Aorta (tissue), 5 donors: ENCODE measurements at regions not wholly inside any gene's neighbourhood (a gene's known extent, or its start where the extent isn't known, plus 50 kb on each side); places are given as distances from the start of the nearest gene placed in this dataset.
A peak's percentile ranks its signal among the peaks of the same experiment; 100 is the strongest.
"Not testable (repeated sequence)": the region's sequence is repeated elsewhere in the genome, so short reads cannot be mapped to it uniquely, and the experiment has no call there.

ENCODE experiments used
- ATAC-seq: fragments of 200-7000 bp; cut with Tn5 transposase; one replicate; pipeline ENCODE4 v1.9.1; 2022; ENCODE audit warnings: moderate library complexity; ENCODE audit not compliant: low FRiP score
- DNase-seq, 2 donors: peaks; one replicate each; pipeline ENCODE4 v3.0.0-alpha.2; 2020
- H3K27ac ChIP-seq, 2 donors: one replicate each; pipeline ENCODE4 v1.5.1; 2013; ENCODE audit warnings: low read length in 2 of 2, mild to moderate bottlenecking in 2 of 2, moderate library complexity in 2 of 2, control low read depth in 1 of 2, inconsistent platforms in 1 of 2, low read depth in 1 of 2
- H3K27me3 ChIP-seq, 2 donors: one replicate each; pipeline ENCODE4 v1.6.1; 2013; ENCODE audit warnings: control low read depth in 1 of 2, low read length in 1 of 2, mild to moderate bottlenecking in 1 of 2, moderate library complexity in 1 of 2; ENCODE audit not compliant: insufficient read depth in 2 of 2, control insufficient read depth in 1 of 2
- H3K36me3 ChIP-seq, 2 donors: one replicate each; pipeline ENCODE4 v1.6.1; 2013; ENCODE audit warnings: control low read depth in 1 of 2, low read length in 1 of 2, mild to moderate bottlenecking in 1 of 2; ENCODE audit not compliant: insufficient read depth in 2 of 2, control insufficient read depth in 1 of 2
- H3K4me1 ChIP-seq, 2 donors: one replicate each; pipeline ENCODE4 v1.6.1; 2013; ENCODE audit warnings: low read length in 2 of 2, control low read depth in 1 of 2, mild to moderate bottlenecking in 1 of 2, moderate library complexity in 1 of 2; ENCODE audit not compliant: insufficient read depth in 2 of 2, control insufficient read depth in 1 of 2
- H3K4me3 ChIP-seq, 2 donors: one replicate each; pipeline ENCODE4 v1.5.1; 2013; ENCODE audit warnings: low read length in 2 of 2, control low read depth in 1 of 2, mild to moderate bottlenecking in 1 of 2
- H3K9me3 ChIP-seq: one replicate; pipeline ENCODE4 v1.6.1; 2013; ENCODE audit warnings: mild to moderate bottlenecking, low read length; ENCODE audit not compliant: control insufficient read depth
- WGBS, 2 donors: extraction: QIAGEN DNeasy Blood & Tissue Kit; methylation state at CpG; one replicate each; pipeline ENCODE4 v1.1.7; 2013; 5-methylcytosine and 5-hydroxymethylcytosine counted together
- intact Hi-C, 2 donors: fragments of 100-400 bp; cut with DNase I; formaldehyde crosslinking; loops; one replicate each; pipeline versions ENCODE4 v1.14.2 to v1.15.0; 2022
- donor health status: healthy with polysubstance abuse.
- donor health status: Bipolar disorder and iron deficiency.
- donor health status: DM: no; HTN: no; CAD: no.
- donor health status: DM: no; HTN: no; CAD: no.
- donor health status: DM: yes; HTN: yes; CAD: no.

DNA sequence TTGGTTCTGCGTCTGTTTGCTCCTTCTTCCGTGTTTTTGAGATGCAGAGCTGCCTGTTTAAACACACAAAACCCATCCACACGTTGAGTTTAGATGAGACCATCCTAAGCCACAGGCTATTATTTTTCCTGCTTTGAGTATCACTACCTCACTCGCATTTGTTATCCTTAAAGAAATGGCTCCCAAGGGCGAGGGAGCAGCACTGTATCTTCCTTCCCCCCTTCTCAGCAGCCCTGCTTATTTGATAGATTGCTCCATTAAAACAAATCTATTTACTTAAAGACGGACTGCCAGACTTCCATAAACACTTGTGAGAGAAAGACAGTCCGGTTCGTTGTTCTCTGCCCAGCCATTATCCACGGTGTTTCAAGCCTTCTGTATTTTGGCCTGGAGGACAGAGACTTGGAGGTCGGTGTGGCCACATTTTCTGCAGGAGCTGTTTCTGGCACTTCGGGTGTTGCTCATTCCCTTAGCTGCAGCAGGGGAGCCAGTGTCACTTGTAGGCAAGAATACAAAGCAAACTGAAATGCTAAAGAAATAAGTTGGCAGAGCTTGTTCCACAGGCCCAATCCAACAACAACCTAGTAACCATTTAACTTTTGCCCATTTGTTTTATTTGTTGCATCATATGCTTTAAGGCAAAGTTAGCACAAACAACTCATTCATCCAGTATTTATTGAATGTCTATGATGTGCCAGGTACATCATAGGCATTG, 275.4 kb downstream of the TTC6 start:
- intact Hi-C loops, result loop anchor here (5.0 to 10.0 kb wide), 3 partner anchors 166 to 626 kb away; no protein-coding TSS in a partner anchor
- no peak overlapping the region for H3K27ac ChIP-seq
- no peaks in the 10 kb centered on the region for H3K27me3 ChIP-seq
- H3K36me3 ChIP-seq, result no peaks in the 10 kb centered on the region
- no peaks in the 10 kb centered on the region for H3K9me3 ChIP-seq
- ATAC-seq (no peak), DNase-seq (no peak)
- no peak overlapping the region for H3K4me3 ChIP-seq
- no peaks in the 10 kb centered on the region for H3K4me1 ChIP-seq
- 14 to 27% methylated on average over 11 of the region's 11 CpGs for WGBS, 2 donors

DNA sequence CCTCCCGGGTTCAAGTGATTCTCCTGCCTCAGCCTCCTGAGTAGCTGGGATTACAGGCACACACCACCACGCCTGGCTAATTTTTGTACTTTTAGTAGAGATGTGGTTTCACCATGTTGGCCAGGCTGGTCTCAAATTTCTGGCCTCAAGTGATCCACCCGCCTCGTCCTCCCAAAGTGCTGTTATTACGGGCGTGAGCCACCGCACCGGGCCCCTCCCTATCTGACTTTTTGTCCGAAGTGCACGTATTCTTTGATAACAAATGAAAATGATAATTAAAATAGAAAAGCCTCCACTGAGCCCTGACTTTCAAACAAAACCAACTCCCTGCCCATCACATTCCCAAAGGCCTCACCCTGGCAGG, 278.6 kb downstream of the TTC6 start:
- not testable (repeated sequence) for H3K27me3 ChIP-seq, H3K4me3 ChIP-seq, H3K36me3 ChIP-seq, H3K4me1 ChIP-seq, H3K9me3 ChIP-seq, ATAC-seq, DNase-seq, H3K27ac ChIP-seq
- WGBS, 2 donors, result 95 to 96% methylated on average over 10 of the region's 10 CpGs
- intact Hi-C loops, result loop anchor here (2.0 to 10.0 kb wide), 4 partner anchors 163 to 629 kb away; no protein-coding TSS in a partner anchor

DNA sequence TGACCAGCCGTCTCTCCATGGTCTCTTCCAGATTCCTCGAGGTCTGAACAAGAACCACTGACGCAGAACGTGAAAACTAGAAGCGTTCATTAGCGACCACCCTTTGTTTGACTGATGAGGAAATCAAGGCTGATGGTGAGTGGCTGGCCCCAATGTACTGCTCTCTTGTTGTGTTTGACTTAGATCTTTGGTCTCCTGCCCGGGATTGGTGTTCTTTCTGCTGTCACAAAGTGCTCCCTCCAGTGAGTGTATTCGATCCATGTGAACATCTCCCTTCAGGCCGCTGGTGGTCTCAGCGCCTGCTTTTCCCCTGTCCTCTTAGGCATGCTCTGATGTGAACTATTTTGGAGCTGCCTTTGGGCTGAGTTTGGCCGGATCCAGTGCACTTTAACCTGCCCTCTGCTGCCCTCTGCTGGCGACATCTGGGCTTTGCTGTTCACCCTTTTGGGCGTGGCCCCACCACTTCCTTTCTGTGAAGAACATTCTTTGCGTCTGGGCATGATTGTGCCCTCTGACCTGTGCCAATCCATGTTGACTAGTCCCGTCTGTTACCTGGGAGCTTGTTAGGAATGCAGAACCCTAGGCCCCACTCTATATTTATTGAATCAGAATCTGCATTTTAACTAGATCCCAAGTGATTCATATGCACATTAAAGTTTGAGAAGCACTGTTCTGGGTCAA, 279.1 kb downstream of the TTC6 start:
- no peaks in the 10 kb centered on the region for H3K36me3 ChIP-seq
- intact Hi-C loops, result loop anchor here (2.0 to 10.0 kb wide), 4 partner anchors 164 to 630 kb away; no protein-coding TSS in a partner anchor
- ATAC-seq, result peak; percentile 91

DNA sequence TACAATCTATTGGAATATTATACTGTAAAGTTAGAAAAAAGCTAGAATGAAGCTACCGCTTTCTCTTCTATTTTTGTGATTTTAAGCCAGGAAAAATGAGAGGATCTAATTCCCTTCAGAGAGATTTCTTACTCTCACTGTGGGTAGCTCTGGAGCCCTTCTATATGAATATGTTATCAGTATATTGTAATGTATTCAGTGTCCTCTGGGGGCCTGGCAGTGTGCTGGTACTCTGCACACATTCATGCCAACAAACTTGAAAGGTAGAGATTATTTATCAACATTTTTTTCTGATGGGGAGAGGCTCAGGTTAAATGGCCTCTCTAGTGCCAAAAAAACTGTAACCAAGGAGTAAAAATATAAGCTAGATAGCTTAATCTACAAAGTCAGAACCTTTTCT, 292.8 kb downstream of the TTC6 start:
- intact Hi-C loops, result no loop called here
- H3K4me1 ChIP-seq, result no peaks in the 10 kb centered on the region
- H3K27ac ChIP-seq, result no peak overlapping the region
- peaks cover 2% of the 10 kb centered on the region for H3K9me3 ChIP-seq
- no peak for ATAC-seq
- H3K4me3 ChIP-seq, result no peak overlapping the region
- no peaks in the 10 kb centered on the region for H3K36me3 ChIP-seq
- no peaks in the 10 kb centered on the region for H3K27me3 ChIP-seq
- WGBS, 2 donors, result 87 to 93% methylated on average over 1 of the region's 1 CpG
- no peak for DNase-seq

More for the DNA sequence above, 279.1 kb downstream of the TTC6 start:
- Histone ChIP-seq H3K4me3 (no peak overlapping the region), H3K27ac (no peak overlapping the region), H3K9me3 (no peaks in the 10 kb centered on the region), H3K4me1 (no peaks in the 10 kb centered on the region), H3K27me3 (no peaks in the 10 kb centered on the region)
- peak; percentile 84 to 93 for DNase-seq
- 33 to 35% methylated on average over 15 of the region's 15 CpGs for WGBS, 2 donors

DNA sequence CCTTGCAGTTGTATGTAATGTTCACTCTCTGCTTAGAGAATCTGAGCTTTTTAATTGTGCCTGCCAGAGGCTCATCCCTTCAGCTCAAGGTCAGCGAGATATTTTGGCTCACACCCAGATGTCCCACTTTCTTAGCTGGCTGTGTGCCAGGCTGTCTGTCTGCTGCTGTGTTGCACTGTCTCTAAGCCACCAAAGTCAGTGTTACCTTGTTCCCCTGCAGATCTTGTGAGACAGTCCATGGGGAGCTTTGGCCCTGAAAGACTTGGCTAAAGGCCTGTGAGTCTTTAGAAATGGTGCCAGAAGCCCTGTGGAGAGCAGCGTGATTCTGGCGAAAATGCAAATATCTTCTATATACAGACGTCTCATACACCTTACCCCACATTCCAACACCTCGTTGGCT, 293.7 kb downstream of the TTC6 start:
- H3K36me3 ChIP-seq, result no peaks in the 10 kb centered on the region
- H3K4me1 ChIP-seq, result no peaks in the 10 kb centered on the region
- ATAC-seq, result no peak
- no peak overlapping the region for H3K27ac ChIP-seq
- WGBS, 2 donors, result 17 to 25% methylated on average over 5 of the region's 5 CpGs
- intact Hi-C loops, result no loop called here
- peaks cover 2% of the 10 kb centered on the region for H3K9me3 ChIP-seq
- H3K27me3 ChIP-seq, result no peaks in the 10 kb centered on the region
- no peak overlapping the region for H3K4me3 ChIP-seq
- no peak for DNase-seq

DNA sequence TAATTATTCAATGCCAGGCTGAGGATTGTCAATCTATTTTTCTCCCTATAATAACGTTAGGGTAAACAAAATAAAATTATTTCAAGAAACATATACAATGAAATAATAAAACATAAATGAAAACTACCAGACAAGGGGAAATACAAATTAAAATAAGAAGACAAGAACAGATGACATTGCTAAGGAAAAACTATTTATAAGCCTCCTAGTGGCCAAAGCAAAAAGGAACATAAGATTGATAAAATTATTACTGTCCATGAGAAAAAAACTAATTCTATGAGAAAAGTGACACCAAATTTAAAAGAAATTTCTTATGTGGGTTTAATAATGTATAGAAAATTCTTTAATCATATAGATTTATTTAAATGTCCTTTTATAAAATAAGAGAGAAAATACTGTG, 294.7 kb downstream of the TTC6 start:
- WGBS, 2 donors, result 60 to 85% methylated on average over 1 of the region's 1 CpG
- Histone ChIP-seq H3K27me3 (no peaks in the 10 kb centered on the region), H3K36me3 (no peaks in the 10 kb centered on the region), H3K9me3 (peaks cover 2% of the 10 kb centered on the region), H3K4me3 (no peak overlapping the region), H3K4me1 (no peaks in the 10 kb centered on the region), H3K27ac (no peak overlapping the region)
- no peak for ATAC-seq
- intact Hi-C loops, result no loop called here
- no peak for DNase-seq

DNA sequence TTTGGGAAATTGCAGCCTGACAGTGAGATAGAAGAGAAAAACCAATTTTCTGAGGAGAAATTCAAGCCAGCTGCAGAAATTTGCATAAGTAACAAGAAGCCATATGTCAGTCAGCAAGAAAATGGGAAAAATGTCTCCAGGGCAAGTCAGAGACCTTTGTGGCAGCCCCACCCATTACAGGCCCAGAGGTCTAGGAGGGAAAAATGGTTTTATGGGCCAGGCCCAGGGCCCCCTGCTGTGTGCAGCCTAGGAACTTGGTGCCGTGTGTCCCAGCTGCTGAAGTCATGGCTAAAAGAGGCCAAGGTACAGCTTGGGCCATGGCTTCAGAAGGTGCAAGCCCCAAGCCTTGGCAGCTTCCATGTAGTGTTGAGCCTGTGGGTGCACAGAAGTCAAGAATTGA, 296.1 kb downstream of the TTC6 start:
- H3K27ac ChIP-seq, H3K4me3 ChIP-seq, H3K36me3 ChIP-seq, H3K9me3 ChIP-seq, intact Hi-C loops, H3K27me3 ChIP-seq, H3K4me1 ChIP-seq, DNase-seq, ATAC-seq: not testable (repeated sequence)
- WGBS, 2 donors, result 73 to 78% methylated on average over 1 of the region's 1 CpG

DNA sequence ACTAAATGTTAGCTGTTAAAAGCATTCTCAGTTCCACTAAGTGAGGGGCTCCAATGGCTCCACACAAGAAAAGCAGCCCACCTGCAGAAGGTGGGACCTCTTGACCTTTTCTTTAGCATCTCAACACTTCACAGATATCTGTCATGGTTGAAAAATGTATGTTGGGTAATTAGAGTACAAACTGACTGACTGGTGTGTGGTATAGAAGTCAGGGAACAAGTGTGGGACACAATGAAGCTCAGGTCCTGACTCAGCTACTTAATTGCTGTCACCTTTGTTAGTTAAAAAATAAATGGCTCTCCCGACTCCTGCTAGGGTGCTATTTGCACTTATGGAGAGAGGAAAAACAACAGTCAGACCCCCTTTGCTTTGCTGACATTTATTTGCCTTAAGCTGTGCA, 299.0 kb downstream of the TTC6 start:
- intact Hi-C loops, result no loop called here
- no peaks in the 10 kb centered on the region for H3K27me3 ChIP-seq
- peaks cover 2% of the 10 kb centered on the region for H3K9me3 ChIP-seq
- H3K36me3 ChIP-seq, result no peaks in the 10 kb centered on the region
- no peaks in the 10 kb centered on the region for H3K4me1 ChIP-seq
- WGBS, 2 donors, result 12 to 18% methylated on average over 1 of the region's 1 CpG
- H3K27ac ChIP-seq, result no peak overlapping the region
- DNase-seq (no peak), ATAC-seq (no peak)
- H3K4me3 ChIP-seq, result no peak overlapping the region

DNA sequence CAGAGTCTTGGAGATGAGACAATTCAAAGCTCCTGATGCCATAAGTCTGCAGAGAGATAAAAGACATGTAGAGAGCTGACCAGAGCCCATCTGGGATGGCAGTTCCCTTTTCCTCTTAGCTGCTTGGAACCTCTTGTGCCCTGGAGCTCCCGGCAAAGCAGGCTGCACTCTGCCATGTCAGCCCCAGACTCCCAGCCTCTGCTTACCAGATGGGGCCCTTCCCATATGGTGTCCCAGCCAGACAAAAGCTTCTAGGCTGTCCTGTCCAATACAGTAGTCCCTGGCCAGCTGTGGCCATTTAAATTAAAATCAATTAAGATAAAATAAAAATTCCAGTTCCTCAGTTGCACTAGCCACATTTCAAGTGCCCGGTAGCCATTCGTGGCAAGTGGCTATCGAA, 303.9 kb downstream of the TTC6 start:
- H3K27ac ChIP-seq, result no peak overlapping the region
- no peaks in the 10 kb centered on the region for H3K4me1 ChIP-seq
- DNase-seq (no peak), ATAC-seq (no peak)
- H3K27me3 ChIP-seq, result no peaks in the 10 kb centered on the region
- H3K9me3 ChIP-seq, result no peaks in the 10 kb centered on the region
- intact Hi-C loops, result no loop called here
- H3K4me3 ChIP-seq, result no peak overlapping the region
- WGBS, 2 donors, result 88 to 90% methylated on average over 4 of the region's 4 CpGs
- H3K36me3 ChIP-seq, result no peaks in the 10 kb centered on the region
